Left colon (tissue), 2 donors: ENCODE measurements at regions not wholly inside any gene's neighbourhood (a gene's known extent, or its start where the extent isn't known, plus 50 kb on each side); places are given as distances from the start of the nearest gene placed in this dataset.

Experiments used
- ATAC-seq: fragments of 200-7000 bp; cut with Tn5 transposase; one replicate; pipeline ENCODE4 v1.9.1; 2020; ENCODE audit warnings: mild to moderate bottlenecking, moderate library complexity
- DNase-seq, 2 donors: peaks; one replicate each; pipeline ENCODE4 v3.0.0-alpha.2; 2020
- intact Hi-C, 2 donors: fragments of 100-400 bp; cut with DNase I in 1 of 2; cut with micrococcal nuclease in 1 of 2; formaldehyde crosslinking; loops; one replicate each; pipeline versions ENCODE4 v1.11.2 to v1.14.0; 2022; cut with DNase I, micrococcal nuclease
- donor health status: DM: no; HTN: no; CAD: no.
- donor health status: DM: yes; HTN: yes; CAD: no.

DNA sequence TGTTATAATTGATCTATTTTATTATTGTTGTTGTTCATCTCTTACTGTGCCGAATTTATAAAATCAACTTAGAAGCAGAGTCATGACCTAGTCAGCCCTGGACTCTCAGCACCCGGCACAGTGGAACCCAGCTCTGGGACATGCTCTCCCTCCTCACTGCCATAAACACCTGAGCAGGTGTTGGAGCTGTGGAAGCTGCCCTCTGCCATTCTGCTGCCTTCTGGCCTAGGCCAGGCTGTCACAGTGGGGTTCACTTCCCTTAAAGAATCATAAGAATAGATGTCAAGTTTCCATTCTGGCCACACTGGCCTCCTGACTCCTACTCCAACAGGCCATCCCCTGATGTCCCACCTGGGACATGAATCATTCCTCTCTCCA lies 192.2 kb downstream of the ZFP36L2 start:
- DNase-seq (no peak), ATAC-seq (no peak)
- intact Hi-C loops, result no loop called here

GRCh38 chr2:43033466-43034241 lies 192.8 kb downstream of the ZFP36L2 start:
- intact Hi-C loops, result no loop called here
- DNase-seq, result no peak
- no peak for ATAC-seq

DNA sequence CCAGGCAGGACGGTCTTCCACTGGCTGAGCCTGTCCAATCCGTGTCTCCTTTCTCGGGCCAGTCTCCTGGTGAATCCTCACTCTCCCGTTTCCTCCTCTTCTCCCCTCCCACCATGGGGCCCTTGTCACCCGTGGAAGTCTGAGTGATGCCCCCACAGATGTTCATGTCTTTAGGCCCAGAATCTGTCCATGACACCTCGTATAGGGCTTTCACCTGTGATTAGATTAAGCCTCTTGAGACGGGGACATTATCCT lies 193.5 kb downstream of the ZFP36L2 start:
- ATAC-seq (peak; percentile 19), DNase-seq (no peak)
- intact Hi-C loops, result no loop called here

DNA sequence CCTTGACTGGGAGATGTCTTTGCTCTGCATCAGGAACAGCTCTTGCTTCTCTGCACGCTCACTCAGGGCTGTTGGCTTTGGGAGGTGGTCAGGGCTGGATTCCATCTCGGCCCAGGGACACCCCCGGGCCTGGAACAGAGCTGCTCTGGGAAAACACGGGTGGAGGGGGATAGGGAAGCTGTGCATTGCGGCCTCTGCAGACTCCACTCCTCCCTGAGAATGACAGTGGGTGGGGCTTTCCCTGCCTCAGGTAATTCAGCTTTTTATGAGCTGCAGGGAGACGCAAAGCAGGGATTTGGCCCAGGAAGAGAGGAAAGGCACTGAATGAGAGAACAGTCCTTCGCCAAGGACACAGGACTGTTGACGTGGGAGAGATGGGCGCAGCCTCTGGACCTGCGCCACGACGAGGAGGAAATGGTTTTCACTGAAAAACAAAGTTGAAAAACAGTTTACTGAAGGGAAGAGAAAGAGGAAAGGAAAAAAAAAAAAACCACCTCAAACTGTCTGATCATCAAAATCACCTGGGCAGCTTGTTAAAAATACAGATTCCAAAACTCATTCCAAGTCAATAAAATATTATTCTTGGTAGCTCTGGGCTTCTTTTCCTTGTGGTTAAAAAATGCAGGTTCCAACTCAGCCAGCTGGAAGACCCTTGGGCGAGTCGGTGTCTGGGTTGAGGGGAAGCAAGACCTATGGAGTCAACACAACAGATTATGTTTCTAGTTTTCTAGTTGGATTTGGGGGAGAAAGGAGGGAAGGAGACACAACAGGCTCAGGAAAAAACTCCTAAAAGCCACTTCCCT lies 194.0 kb downstream of the ZFP36L2 start:
- DNase-seq (peak; percentile 77 to 89), ATAC-seq (peak; percentile 94)
- intact Hi-C loops, result no loop called here

DNA sequence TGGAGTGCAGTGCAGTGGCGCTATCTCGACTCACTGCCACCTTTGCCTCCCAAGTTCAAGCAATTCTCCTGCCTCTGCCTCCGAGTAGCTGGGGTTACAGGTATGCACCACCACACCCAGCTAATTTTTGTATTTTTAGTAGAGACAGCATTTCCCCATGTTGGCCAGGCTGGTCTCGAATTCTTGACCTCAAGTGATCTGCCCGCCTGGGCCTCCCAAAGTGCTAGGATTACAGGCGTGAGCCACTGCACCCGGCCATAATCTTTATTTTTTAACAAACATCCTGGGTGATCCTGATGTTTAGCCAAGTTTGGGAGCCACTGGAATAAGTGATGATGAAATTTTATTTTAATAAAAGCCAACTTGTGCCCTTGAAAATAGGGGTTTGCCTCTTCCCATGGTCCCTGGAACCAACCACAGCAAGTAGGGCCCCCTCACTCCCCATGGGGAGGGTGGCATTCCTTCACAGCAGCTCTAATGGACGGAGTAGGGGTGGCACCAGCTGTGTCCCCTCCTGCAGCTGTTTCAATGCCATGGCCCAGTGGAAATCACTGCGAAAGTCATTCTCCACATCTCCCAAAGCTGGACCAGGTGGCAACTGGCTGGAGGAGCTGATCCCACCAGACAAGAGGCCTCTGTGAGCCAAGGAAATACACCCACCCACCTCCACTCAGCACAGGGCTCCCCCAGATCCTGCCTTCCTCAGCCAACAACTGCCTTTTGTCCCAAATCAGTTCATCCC lies 194.8 kb downstream of the ZFP36L2 start:
- peak; percentile 4 for ATAC-seq
- intact Hi-C loops, result no loop called here
- no peak for DNase-seq

DNA sequence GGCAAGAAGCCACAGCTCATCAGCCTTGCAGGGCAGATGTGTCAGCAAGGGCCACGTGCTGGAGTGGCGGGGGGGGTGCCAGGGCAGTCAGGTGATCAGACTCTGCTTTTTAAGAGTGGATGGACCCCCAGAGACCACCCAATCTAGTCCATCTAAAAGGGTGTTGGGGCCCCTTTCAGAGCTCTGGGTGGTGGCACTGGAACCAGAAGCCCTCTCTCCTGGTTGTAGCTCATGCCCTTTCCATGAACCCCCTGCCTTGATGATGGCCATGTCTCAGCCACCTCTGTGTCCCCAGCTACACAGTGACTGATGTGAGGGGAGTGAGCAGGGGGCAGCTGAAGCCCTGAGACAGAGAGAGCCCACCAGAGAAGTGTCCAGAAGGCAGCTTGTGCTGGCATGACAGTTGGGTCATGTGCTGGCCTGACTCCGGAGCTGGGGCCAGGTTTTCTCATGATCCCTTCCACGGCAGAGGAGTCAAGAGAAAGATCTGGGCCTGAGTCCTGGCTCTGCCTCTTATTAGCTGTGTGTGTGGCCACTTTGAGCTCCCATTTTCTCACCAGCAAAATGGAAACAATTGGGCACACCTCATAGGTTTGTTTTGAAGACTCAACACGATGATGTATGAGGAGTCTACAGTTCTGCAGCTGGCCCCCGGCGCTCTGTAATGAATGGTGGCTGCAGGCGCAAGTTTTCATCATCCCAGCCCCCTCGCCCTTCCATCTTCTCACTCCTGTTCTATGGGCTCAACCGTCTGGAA lies 195.7 kb downstream of the ZFP36L2 start:
- intact Hi-C loops, result no loop called here
- ATAC-seq, result no peak
- no peak for DNase-seq

GRCh38 chr2:43029186-43029585 lies 197.2 kb downstream of the ZFP36L2 start:
- intact Hi-C loops, result loop anchor here in 1 of 2 donors (10.0 kb wide), 1 partner anchor 196 kb away; the partner anchor contains the start of gene ZFP36L2

GRCh38 chr2:43028188-43028587 lies 198.2 kb downstream of the ZFP36L2 start:
- ATAC-seq, result no peak
- intact Hi-C loops, result loop anchor here in 1 of 2 donors (10.0 kb wide), 1 partner anchor 197 kb away; the partner anchor contains the start of gene ZFP36L2
- no peak for DNase-seq

More at GRCh38 chr2:43029186-43029585, 197.2 kb downstream of the ZFP36L2 start:
- DNase-seq (no peak), ATAC-seq (no peak)

DNA sequence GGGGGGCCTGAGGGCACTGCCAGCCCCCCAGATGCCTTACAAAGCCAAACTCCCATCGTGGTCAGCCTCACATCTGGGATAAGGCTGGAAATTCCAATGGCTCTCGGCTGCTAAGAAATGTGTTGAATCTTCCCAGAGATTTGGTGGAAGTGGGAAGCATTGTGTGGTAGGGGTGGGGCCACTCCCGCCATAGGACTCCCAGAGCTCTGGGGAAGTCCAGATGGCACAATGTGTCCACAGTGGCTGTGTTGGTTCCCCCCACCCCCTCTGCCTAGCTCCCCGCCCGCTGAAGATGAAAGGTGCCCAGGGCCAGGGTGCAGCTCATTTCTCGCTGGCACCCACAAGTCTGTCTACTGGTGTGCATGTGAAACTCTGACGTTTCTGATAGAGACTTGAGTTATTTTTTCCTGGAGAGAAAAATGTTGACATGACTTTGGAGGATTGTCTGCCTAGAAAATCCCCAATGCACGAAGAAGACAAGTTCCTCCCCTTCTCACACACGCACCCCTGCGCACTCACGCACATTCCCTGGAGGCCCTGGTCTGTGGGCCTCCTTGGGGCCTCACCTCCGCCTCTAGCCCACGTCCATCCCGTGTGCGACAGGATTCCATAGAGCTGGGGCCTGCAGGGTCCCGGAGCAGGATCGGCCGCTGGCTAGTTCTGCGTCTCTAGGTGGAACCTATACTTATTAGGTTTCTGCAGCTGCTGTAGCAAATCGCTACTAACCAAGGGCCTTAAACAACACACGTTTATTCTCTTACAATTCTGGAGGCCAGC lies 199.1 kb downstream of the ZFP36L2 start:
- intact Hi-C loops, result loop anchor here in 1 of 2 donors (10.0 kb wide), 1 partner anchor 198 kb away; the partner anchor contains the start of gene ZFP36L2
- peak in 1 of 2 donors; percentile 52 for DNase-seq
- ATAC-seq, result peak; percentile 39

DNA sequence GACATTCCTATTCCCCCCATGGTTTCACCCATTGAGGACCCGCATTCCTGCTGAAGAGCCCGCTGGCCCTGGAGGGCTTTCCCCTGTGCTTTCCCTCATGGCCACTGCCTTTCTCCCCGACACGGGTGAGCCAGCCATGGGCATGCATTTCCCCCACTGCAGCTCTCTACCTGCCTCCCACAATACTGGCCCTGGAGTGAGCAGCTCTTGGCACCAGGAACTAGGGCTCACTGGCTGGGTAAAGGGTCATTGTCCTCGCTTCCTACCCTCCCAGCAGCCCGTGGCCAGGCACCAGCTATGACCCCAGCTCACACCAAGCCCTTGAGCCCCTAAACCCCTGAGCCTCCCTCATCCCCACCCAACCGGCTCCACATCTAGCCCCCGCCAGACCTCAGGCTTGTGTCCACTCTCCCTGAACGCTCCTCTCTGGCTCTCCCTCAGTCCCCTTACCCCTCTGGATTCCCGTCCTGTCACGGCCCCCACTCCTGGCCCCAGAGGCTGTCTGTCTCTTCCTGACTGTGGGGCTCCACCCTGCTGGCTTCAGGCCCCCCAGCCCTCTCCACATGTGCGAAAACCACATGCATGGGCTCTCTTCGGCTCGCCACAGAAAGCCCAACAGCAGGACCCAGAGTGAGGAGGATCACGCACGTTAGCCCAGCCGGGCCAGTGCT lies 199.8 kb downstream of the ZFP36L2 start:
- peak; percentile 24 for ATAC-seq
- intact Hi-C loops, result loop anchor here in 1 of 2 donors (10.0 kb wide), 1 partner anchor 198 kb away; the partner anchor contains the start of gene ZFP36L2
- no peak for DNase-seq

- no peak for ATAC-seq
- DNase-seq, result no peak
These were observed 200.6 kb downstream of the ZFP36L2 start for GRCh38 chr2:43025709-43026295.

DNA sequence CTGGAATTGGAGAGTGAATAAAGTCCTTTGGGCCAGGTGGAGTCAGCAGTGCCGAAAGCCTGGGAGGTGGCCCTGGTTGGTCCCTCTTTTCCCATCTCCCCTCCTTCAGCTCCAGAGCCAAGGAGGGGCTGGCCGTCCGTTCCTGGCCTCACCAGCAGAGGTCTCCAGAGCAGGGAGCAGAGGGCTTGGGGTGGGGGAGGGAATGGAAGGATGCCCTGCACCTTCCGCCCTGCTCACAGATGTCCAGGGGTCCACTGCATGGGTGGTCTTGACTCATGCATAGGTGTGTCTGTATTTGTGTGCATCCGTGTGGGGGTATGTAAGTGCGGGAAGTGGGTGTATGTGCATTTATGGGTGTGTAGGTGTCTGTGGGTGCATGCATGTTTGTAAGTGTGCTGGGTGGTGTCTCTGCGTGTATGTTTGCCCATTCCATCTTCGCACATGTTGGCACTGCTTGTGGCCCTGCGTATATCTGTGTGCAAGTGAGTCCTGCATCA lies 201.8 kb downstream of the ZFP36L2 start:
- intact Hi-C loops, result loop anchor here in 1 of 2 donors (10.0 kb wide), 1 partner anchor 200 kb away; the partner anchor contains the start of gene ZFP36L2
- ATAC-seq (peak; percentile 68), DNase-seq (peak; percentile 73 to 85)

More at GRCh38 chr2:43025709-43026295, 200.6 kb downstream of the ZFP36L2 start:
- intact Hi-C loops, result loop anchor here in 1 of 2 donors (10.0 kb wide), 1 partner anchor 199 kb away; the partner anchor contains the start of gene ZFP36L2

DNA sequence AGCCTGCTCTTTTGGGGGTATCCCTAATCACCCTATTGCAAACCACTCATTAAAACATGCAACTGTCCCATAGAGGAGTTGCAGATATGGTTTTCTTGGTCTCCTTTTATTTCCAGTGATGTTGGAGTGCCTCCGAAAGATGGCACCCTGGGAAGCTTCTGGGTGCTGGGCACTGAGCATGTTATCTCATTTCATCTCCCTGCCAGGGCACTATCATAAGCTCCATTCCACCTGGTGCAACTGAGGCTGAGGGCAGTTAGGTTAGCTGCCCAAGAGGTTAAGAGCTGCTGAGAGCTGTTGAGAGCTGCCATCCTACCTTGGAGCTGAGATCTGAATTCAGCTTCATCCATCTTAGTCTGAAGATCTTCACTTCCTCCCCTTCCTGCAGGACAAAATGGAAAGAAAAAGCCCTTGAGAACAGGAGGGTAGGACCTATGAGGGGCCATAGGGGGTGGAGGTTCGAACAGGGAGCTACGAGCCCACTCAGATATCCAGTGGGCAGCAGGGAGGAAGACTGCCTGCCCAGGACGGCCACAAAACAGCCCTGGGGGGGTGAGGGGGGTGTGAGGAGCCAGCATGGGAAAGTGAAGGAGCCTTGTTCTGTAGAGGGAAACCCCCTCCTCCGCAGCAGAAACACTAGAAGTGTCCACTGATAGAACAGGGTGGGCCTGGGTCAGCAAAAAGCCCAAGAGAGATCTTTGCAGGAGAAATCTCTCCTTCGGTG lies 202.5 kb downstream of the ZFP36L2 start:
- ATAC-seq (no peak), DNase-seq (no peak)
- intact Hi-C loops, result loop anchor here in 1 of 2 donors (10.0 kb wide), 1 partner anchor 201 kb away; the partner anchor contains the start of gene ZFP36L2

DNA sequence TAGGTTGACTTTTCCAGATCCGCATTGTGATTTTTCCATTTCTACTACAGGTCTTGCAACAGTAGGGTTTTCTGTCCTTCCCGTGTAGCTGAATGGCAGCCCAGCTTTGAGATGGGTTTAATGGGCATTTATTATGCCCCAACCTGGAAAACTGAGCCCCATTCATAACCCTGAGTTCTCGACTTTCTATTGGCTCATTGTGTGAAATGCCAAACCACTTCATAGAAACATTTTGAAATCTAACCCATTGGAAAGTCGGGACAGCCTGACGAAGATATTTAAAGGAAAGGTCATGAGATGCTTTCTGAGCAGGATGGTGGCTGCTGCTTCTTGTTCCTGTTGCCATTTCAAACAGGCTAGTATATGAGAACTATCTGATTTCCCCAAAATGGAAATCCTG lies 203.5 kb downstream of the ZFP36L2 start:
- intact Hi-C loops, result loop anchor here in 1 of 2 donors (10.0 kb wide), 1 partner anchor 202 kb away; the partner anchor contains the start of gene ZFP36L2
- DNase-seq (no peak), ATAC-seq (no peak)

GRCh38 chr2:43021791-43022509 lies 204.5 kb downstream of the ZFP36L2 start:
- intact Hi-C loops, result loop anchor here in 1 of 2 donors (10.0 kb wide), 1 partner anchor 203 kb away; the partner anchor contains the start of gene ZFP36L2
- ATAC-seq, result peak; percentile 64
- peak in 1 of 2 donors; percentile 64 for DNase-seq
